Endothelial cell of umbilical vein (primary cell): ENCODE measurements at regions not wholly inside any gene's neighbourhood (a gene's known extent, or its start where the extent isn't known, plus 50 kb on each side); places are given as distances from the start of the nearest gene placed in this dataset.

ENCODE experiments used
- EZH2 ChIP-seq: IDR thresholded peaks from 2 replicates; pipeline ENCODE4 v1.6.1; 2012; ENCODE audit warnings: borderline replicate concordance, low read depth, mild to moderate bottlenecking, moderate library complexity, low read length, inconsistent platforms; ENCODE audit not compliant: severe bottlenecking
- FOS ChIP-seq: IDR thresholded peaks from 2 replicates; pipeline ENCODE4 v1.6.1; 2011; ENCODE audit warnings: mild to moderate bottlenecking, low read length, moderate library complexity, borderline replicate concordance; ENCODE audit not compliant: insufficient read depth
- GATA2 ChIP-seq: IDR thresholded peaks from 2 replicates; pipeline ENCODE4 v1.7.0; 2011; ENCODE audit warnings: low read depth, mild to moderate bottlenecking, moderate library complexity, mixed read lengths, low read length; ENCODE audit not compliant: insufficient read length, insufficient read depth
- JUN ChIP-seq: IDR thresholded peaks from 2 replicates; pipeline ENCODE4 v1.6.1; 2011; ENCODE audit warnings: borderline replicate concordance, low read depth; ENCODE audit not compliant: insufficient read length, insufficient read depth
- MYC ChIP-seq: IDR thresholded peaks from one replicate; pipeline ENCODE4 v1.6.1; 2011; ENCODE audit warnings: mild to moderate bottlenecking, low read depth, low read length
- POLR2A ChIP-seq: IDR thresholded peaks from 2 replicates; pipeline ENCODE4 v1.6.1; 2012; ENCODE audit warnings: low read depth, mild to moderate bottlenecking, control low read depth, low read length
- POLR2AphosphoS5 ChIP-seq: IDR thresholded peaks from 2 replicates; pipeline ENCODE4 v1.6.1; 2012; ENCODE audit warnings: low read depth, mild to moderate bottlenecking, control low read depth, low read length, moderate library complexity; ENCODE audit not compliant: insufficient read depth
- TF ChIP-seq, protein P1 (sequence below), 2 donors: IDR thresholded peaks; 1 replicate in 1 of 2; 2 replicates in 1 of 2; pipeline ENCODE4 v1.5.1; 2011; ENCODE audit warnings: low read length in 2 of 2, mild to moderate bottlenecking in 2 of 2, moderate library complexity in 2 of 2, control low read depth in 1 of 2, inconsistent platforms in 1 of 2, low read depth in 1 of 2; ENCODE audit not compliant: insufficient read depth in 1 of 2; ENCODE audit errors: extremely low read depth in 1 of 2
- TF ChIP-seq, protein P2 (sequence below): IDR thresholded peaks from 2 replicates; pipeline ENCODE4 v1.6.1; 2011; ENCODE audit not compliant: insufficient read depth, insufficient read length

DNA sequence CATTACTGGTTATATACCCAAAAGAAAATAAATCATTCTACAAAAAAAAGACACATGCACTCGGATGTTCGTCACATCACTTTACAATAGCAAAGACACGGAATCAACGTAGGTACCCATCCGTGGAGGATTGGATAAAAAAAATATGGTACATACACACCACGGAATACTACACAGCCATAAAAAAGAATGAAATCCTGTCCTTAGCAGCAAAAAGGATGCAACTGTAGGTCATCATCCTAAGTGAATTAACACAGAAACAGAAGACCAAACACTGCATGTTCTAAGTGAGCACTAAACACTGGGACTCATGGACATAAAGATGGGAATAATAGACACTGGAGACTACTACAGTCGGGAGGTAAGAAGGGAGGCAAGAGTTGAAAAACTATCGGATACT lies 148.6 kb downstream of the CHD1L start:
- TF ChIP-seq, protein P1, sequence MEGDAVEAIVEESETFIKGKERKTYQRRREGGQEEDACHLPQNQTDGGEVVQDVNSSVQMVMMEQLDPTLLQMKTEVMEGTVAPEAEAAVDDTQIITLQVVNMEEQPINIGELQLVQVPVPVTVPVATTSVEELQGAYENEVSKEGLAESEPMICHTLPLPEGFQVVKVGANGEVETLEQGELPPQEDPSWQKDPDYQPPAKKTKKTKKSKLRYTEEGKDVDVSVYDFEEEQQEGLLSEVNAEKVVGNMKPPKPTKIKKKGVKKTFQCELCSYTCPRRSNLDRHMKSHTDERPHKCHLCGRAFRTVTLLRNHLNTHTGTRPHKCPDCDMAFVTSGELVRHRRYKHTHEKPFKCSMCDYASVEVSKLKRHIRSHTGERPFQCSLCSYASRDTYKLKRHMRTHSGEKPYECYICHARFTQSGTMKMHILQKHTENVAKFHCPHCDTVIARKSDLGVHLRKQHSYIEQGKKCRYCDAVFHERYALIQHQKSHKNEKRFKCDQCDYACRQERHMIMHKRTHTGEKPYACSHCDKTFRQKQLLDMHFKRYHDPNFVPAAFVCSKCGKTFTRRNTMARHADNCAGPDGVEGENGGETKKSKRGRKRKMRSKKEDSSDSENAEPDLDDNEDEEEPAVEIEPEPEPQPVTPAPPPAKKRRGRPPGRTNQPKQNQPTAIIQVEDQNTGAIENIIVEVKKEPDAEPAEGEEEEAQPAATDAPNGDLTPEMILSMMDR (IDR thresholded peaks at IDR 0.05; ENCODE audit: extremely low read depth in 1 of 2, insufficient read depth in 1 of 2, low read depth in 1 of 2, low read length in 2 of 2), result no peak
- TF ChIP-seq, protein P2, sequence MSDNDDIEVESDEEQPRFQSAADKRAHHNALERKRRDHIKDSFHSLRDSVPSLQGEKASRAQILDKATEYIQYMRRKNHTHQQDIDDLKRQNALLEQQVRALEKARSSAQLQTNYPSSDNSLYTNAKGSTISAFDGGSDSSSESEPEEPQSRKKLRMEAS, result no peak
- no peak for TF ChIP-seq POLR2A
- no peak for TF ChIP-seq EZH2
- TF ChIP-seq GATA2, result no peak
- no peak for TF ChIP-seq POLR2AphosphoS5
- TF ChIP-seq JUN, result no peak
- no peak for TF ChIP-seq FOS
- no peak for TF ChIP-seq MYC
